ENCODE measurements at regions not wholly inside any gene's neighbourhood (a gene's known extent, or its start where the extent isn't known, plus 50 kb on each side); places are given as distances from the start of the nearest gene placed in this dataset.

DNA sequence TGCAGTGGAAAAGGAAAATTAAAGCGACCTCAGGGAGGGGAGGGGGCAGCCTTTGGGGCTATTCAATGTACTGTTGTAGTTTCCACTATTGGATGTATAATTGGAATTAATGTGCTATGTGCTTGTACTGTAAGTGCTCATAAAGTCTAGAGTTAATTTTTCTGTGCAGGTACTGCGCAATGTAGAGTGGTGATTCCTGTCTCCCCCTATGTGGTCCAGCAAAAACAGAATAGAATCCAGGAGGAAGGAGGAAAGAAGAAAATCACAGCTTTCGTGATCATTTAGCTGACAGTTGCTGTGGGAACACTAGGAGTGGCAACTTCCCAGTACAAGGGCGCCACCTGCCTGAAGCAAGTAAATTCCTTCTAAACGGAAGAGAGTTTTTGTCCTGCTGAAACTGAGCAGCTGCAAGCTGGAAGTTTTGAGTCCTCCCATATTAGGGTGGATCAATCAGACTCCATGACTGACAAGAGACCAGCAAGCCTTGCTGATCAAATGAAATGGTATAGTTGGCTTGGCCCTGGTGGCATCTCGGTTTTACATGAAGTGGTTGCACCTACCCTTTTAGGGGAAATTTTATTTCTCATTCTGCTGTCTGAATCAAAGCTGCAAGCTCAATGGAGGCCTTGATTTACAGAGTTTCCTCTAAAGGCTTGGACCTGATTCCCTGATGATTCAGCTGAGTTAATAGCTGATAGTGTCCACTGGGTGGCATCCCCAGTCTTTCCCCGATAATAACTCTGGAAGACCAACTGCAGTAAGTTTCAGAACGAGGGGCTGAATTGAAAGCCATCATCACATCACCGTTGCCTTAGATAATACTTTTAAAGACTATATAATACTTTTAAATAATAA is 299.8 kb downstream of the HGF start:
- H3K4me3 ChIP-seq (replicated peaks; ENCODE audit: low read depth, low read length), result no peak overlapping the region
- DNase-seq (ENCODE audit: extremely low read depth, low read depth), result peak; percentile 59
- TF ChIP-seq, protein P1, sequence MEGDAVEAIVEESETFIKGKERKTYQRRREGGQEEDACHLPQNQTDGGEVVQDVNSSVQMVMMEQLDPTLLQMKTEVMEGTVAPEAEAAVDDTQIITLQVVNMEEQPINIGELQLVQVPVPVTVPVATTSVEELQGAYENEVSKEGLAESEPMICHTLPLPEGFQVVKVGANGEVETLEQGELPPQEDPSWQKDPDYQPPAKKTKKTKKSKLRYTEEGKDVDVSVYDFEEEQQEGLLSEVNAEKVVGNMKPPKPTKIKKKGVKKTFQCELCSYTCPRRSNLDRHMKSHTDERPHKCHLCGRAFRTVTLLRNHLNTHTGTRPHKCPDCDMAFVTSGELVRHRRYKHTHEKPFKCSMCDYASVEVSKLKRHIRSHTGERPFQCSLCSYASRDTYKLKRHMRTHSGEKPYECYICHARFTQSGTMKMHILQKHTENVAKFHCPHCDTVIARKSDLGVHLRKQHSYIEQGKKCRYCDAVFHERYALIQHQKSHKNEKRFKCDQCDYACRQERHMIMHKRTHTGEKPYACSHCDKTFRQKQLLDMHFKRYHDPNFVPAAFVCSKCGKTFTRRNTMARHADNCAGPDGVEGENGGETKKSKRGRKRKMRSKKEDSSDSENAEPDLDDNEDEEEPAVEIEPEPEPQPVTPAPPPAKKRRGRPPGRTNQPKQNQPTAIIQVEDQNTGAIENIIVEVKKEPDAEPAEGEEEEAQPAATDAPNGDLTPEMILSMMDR (IDR thresholded peaks at IDR 0.05; ENCODE audit: low read depth, low read length, missing control alignments), result peak; percentile 71

DNA sequence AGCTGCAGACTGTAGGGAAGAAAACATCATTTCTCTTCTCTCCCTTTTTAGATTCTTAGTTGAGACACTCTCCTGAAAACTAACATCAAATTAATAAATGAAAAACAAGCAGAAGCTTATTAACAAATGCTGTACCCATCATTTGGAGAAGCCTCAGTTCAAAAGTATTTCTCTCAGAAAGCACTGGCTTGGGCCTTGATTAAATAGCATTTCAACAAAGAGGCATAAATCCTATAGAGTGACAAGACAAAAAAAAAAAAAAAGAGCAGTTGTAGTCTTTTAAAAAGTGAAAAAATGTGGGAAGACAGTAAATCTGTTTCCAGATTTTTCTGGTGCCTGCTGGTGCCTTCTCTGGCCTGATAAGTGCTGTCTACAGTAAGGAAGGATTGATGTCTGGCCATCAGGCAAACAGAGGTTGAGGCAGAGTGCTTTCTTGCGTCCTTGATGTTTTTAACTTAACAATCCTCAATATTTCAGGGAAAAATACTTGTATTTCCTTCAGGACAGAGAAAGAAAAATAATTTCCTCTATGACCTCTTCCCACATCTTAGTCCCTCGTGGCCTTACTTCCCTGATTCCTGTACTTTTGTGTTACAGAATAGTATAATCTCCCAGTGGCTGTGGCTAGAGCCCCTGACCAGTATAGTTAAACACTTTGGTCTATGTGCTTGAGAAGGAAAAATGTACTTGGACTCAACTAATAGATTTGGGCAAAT is 300.5 kb downstream of the HGF start:
- H3K4me3 ChIP-seq (replicated peaks; ENCODE audit: low read depth, low read length), result no peak overlapping the region
- DNase-seq (ENCODE audit: extremely low read depth, low read depth), result no peak
- TF ChIP-seq, protein P1 (IDR thresholded peaks at IDR 0.05; ENCODE audit: low read depth, low read length, missing control alignments), result no peak

DNA sequence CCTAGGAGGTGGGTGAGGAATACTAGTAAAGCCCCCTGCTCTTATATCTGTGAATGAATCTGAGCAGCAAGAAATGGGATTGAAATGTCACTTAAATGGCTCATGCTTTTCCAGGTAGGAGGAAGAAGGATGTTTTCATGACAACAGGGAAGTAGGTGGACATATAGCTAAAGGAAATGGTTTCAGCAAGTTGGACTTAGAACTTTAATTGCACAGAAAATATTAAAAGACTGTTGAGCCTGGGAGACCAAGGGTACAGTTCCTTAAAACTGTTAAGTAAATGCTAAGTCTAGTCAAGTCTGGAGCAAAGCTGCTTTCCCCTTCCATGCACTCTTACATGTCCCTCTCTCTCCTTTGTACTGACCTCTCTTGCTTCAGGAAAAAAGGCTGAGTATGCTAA is 301.3 kb downstream of the HGF start:
- no peak for DNase-seq (ENCODE audit: extremely low read depth, low read depth)
- TF ChIP-seq, protein P1 (IDR thresholded peaks at IDR 0.05; ENCODE audit: low read depth, low read length, missing control alignments), result no peak
- no peak overlapping the region for H3K4me3 ChIP-seq (replicated peaks; ENCODE audit: low read depth, low read length)

DNA sequence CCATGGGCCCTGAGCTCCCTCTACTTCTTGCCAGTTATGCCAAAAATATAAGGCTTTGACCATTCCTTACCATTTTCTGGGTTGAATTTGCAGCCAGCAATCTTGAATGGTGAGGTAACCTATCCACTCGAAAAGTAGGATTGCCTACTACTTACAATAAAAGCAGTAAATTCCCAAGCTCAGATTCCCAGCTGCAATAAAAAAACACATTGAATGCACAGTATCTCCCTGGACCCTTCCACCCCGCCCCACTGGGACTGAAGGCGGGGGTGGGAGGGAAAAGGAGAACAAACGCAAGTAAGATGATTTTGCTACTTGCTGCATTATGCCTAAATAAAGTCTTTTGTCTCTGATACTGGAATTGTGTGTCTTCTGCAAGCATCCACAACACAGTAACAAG is 301.9 kb downstream of the HGF start:
- no peak overlapping the region for H3K4me3 ChIP-seq (replicated peaks; ENCODE audit: low read depth, low read length)
- TF ChIP-seq, protein P1 (IDR thresholded peaks at IDR 0.05; ENCODE audit: low read depth, low read length, missing control alignments), result no peak
- no peak for DNase-seq (ENCODE audit: extremely low read depth, low read depth)

GRCh38 chr7:81462672-81463071 is 307.2 kb downstream of the HGF start:
- no peak for DNase-seq (ENCODE audit: extremely low read depth, low read depth)
- H3K4me3 ChIP-seq (replicated peaks; ENCODE audit: low read depth, low read length), result no peak overlapping the region
- TF ChIP-seq, protein P1 (IDR thresholded peaks at IDR 0.05; ENCODE audit: low read depth, low read length, missing control alignments), result no peak

GRCh38 chr7:81460250-81461045 is 309.4 kb downstream of the HGF start:
- TF ChIP-seq, protein P1 (IDR thresholded peaks at IDR 0.05; ENCODE audit: low read depth, low read length, missing control alignments), result no peak
- H3K4me3 ChIP-seq (replicated peaks; ENCODE audit: low read depth, low read length), result no peak overlapping the region
- DNase-seq (ENCODE audit: extremely low read depth, low read depth), result no peak

Data from HFF-Myc (cell line).